Ishikawa (cell line): ENCODE measurements at regions not wholly inside any gene's neighbourhood (a gene's known extent, or its start where the extent isn't known, plus 50 kb on each side); places are given as distances from the start of the nearest gene placed in this dataset.

ENCODE experiments used
- CEBPB ChIP-seq: IDR thresholded peaks from 2 replicates; pipeline ENCODE4 v1.6.1; 2012
- CREB1 ChIP-seq: IDR thresholded peaks from 2 replicates; pipeline ENCODE4 v1.6.1; 2012; ENCODE audit warnings: low read depth
- EGR1 ChIP-seq: IDR thresholded peaks from 2 replicates; pipeline ENCODE4 v1.6.1; 2012
- EP300 ChIP-seq: IDR thresholded peaks from 2 replicates; pipeline ENCODE4 v1.6.1; 2012; ENCODE audit warnings: borderline replicate concordance
- FOXM1 ChIP-seq: IDR thresholded peaks from 2 replicates; pipeline ENCODE4 v1.6.1; 2012; ENCODE audit warnings: low read depth, borderline replicate concordance
- NFIC ChIP-seq: IDR thresholded peaks from 2 replicates; pipeline ENCODE4 v1.6.1; 2012
- RAD21 ChIP-seq: IDR thresholded peaks from 2 replicates; pipeline ENCODE4 v1.6.1; 2012; ENCODE audit warnings: low read depth
- TAF1 ChIP-seq: IDR thresholded peaks from 2 replicates; pipeline ENCODE4 v1.6.1; 2012; ENCODE audit warnings: low read depth, mild to moderate bottlenecking
- TCF12 ChIP-seq: IDR thresholded peaks from 2 replicates; pipeline ENCODE4 v1.6.1; 2012; ENCODE audit warnings: low read depth
- TEAD4 ChIP-seq: IDR thresholded peaks from 2 replicates; pipeline ENCODE4 v1.6.1; 2012
- YY1 ChIP-seq: IDR thresholded peaks from 2 replicates; pipeline ENCODE4 v1.6.1; 2012; ENCODE audit warnings: low read depth
- ZBTB7A ChIP-seq: IDR thresholded peaks from 2 replicates; pipeline ENCODE4 v1.6.1; 2012; ENCODE audit warnings: low read depth
- TF ChIP-seq, protein P1 (sequence below): IDR thresholded peaks from 2 replicates; pipeline ENCODE4 v1.6.1; 2012; ENCODE audit warnings: low read depth, mild to moderate bottlenecking
- TF ChIP-seq, protein P2 (sequence below): IDR thresholded peaks from 2 replicates; pipeline ENCODE4 v1.6.1; 2012
- TF ChIP-seq, protein P3 (sequence below): IDR thresholded peaks from 2 replicates; pipeline ENCODE4 v1.6.1; 2012

DNA sequence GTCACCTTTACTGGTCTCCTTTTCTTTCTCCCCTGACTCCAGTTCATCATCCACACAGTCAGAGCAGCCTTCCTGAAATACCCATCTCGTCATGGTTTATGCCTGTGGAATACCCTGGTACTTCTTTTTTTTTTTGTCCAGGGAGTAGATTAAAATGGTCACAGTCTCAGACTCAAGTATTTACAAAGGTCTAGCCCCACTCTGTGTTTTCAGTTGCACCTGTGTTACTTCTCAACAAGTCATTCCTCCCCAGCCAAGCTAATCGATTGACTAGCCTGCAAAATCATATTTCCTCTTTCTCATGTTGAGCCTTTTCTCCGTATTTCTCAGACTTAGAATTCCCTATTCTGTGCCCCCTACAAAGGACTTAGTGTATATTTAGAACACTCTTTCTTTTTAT lies 155.2 kb upstream of the KCNN2 start:
- TF ChIP-seq CEBPB (no peak), TAF1 (no peak), EGR1 (no peak), RAD21 (no peak), CREB1 (no peak), EP300 (no peak)
- TF ChIP-seq, protein P1, sequence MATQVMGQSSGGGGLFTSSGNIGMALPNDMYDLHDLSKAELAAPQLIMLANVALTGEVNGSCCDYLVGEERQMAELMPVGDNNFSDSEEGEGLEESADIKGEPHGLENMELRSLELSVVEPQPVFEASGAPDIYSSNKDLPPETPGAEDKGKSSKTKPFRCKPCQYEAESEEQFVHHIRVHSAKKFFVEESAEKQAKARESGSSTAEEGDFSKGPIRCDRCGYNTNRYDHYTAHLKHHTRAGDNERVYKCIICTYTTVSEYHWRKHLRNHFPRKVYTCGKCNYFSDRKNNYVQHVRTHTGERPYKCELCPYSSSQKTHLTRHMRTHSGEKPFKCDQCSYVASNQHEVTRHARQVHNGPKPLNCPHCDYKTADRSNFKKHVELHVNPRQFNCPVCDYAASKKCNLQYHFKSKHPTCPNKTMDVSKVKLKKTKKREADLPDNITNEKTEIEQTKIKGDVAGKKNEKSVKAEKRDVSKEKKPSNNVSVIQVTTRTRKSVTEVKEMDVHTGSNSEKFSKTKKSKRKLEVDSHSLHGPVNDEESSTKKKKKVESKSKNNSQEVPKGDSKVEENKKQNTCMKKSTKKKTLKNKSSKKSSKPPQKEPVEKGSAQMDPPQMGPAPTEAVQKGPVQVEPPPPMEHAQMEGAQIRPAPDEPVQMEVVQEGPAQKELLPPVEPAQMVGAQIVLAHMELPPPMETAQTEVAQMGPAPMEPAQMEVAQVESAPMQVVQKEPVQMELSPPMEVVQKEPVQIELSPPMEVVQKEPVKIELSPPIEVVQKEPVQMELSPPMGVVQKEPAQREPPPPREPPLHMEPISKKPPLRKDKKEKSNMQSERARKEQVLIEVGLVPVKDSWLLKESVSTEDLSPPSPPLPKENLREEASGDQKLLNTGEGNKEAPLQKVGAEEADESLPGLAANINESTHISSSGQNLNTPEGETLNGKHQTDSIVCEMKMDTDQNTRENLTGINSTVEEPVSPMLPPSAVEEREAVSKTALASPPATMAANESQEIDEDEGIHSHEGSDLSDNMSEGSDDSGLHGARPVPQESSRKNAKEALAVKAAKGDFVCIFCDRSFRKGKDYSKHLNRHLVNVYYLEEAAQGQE, result no peak

DNA sequence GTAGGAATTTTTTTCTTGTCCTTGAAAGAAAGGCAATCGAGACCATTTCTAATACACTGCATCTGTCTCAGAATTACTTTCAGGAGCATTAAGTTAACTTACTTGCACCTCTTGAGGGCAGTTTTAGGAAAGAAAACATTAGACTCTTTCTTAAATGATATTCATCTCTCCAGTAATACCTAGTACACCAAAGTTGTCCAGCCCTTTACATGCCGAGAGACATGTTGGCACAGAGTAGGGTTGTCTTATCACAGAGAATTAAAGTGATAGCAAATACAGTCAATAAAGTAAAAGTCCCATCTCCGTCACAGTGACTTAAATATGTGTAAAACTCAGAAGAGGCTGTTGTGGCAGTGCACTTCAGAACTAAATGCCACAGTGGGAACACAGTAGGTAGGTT lies 154.3 kb upstream of the KCNN2 start:
- TF ChIP-seq CEBPB (no peak), RAD21 (no peak), YY1 (no peak), NFIC (no peak), TAF1 (no peak), CREB1 (no peak), TEAD4 (no peak), ZBTB7A (no peak), EP300 (no peak)
- TF ChIP-seq, protein P2, sequence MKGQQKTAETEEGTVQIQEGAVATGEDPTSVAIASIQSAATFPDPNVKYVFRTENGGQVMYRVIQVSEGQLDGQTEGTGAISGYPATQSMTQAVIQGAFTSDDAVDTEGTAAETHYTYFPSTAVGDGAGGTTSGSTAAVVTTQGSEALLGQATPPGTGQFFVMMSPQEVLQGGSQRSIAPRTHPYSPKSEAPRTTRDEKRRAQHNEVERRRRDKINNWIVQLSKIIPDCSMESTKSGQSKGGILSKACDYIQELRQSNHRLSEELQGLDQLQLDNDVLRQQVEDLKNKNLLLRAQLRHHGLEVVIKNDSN, result no peak
- TF ChIP-seq, protein P3, sequence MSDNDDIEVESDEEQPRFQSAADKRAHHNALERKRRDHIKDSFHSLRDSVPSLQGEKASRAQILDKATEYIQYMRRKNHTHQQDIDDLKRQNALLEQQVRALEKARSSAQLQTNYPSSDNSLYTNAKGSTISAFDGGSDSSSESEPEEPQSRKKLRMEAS, result no peak

GRCh38 chr5:114208120-114208519 lies 153.8 kb upstream of the KCNN2 start:
- TF ChIP-seq, protein P3, result no peak
- TF ChIP-seq CREB1 (no peak), YY1 (no peak), RAD21 (no peak), EP300 (no peak)
- TF ChIP-seq, protein P2, result no peak

- TF ChIP-seq RAD21 (no peak), TAF1 (no peak), FOXM1 (no peak), EGR1 (no peak), TEAD4 (no peak), TCF12 (no peak), CEBPB (no peak), CREB1 (no peak)
- TF ChIP-seq, protein P1, result no peak
- TF ChIP-seq, protein P3, result no peak
Observed at GRCh38 chr5:114208588-114208987, 153.3 kb upstream of the KCNN2 start.

DNA sequence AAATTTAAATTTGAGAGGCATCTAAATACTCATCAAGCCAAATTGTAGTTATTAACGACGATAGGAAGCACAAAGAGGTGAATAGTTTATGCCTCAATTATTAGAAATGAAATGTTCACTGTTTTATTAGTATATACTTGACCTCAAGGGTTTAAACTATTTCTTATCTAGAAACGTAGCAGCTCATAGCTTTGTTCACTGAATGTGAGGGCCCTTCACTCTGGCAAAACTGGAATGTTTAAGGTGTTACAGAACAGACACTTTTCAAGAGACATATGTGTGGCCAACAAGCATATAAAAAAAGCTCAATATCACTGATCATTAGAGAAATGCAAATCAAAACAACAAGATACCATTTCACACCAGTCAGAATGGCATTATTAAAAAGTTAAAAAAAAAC lies 151.2 kb upstream of the KCNN2 start:
- TF ChIP-seq, protein P1, result no peak
- no peak for TF ChIP-seq CREB1
- TF ChIP-seq EGR1, result no peak
- TF ChIP-seq EP300, result no peak
- no peak for TF ChIP-seq YY1
- TF ChIP-seq, protein P3, result no peak
- TF ChIP-seq ZBTB7A, result no peak
- no peak for TF ChIP-seq NFIC
- no peak for TF ChIP-seq FOXM1
- TF ChIP-seq TAF1, result no peak
